Keratinocyte (primary cell): ENCODE measurements at regions not wholly inside any gene's neighbourhood (a gene's known extent, or its start where the extent isn't known, plus 50 kb on each side); places are given as distances from the start of the nearest gene placed in this dataset.

Experiments
- EZH2 ChIP-seq: IDR thresholded peaks from one replicate; pipeline ENCODE4 v1.6.1; 2012; ENCODE audit warnings: inconsistent platforms, mild to moderate bottlenecking, low read length, moderate library complexity
- TF ChIP-seq, protein P1 (sequence below), 3 experiments: IDR thresholded peaks in 1 of 3; conservative IDR thresholded peaks in 1 of 3; optimal IDR thresholded peaks in 1 of 3; 2 replicates in 2 of 3; 3 replicates in 1 of 3; pipeline versions ENCODE3 to v1.5.1; 2011; ENCODE audit warnings: low read length in 3 of 3, mild to moderate bottlenecking in 3 of 3, moderate library complexity in 2 of 3, control low read depth in 1 of 3, inconsistent platforms in 1 of 3; ENCODE audit not compliant: insufficient read depth in 2 of 3; ENCODE audit errors: extremely low read depth in 1 of 3

DNA sequence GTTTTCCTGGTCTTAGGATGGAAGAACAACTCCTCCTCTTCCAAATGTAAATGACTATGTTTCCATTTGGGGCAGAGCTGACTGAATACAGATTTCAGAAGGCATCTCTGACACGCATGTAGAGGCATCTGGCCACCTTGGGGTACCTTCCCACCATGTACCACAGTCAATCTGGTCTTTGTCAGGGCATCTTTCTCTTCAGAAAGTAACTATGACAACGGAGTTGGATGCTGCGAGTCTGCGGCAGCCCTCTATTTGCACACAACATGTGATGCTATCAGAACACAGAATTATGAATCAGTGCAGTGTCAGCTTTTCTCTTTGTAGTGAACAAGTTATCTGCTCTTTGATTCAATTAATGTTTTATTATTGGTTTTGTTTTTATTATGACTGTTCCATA lies 94.7 kb downstream of the TSEN15 start:
- TF ChIP-seq, protein P1, sequence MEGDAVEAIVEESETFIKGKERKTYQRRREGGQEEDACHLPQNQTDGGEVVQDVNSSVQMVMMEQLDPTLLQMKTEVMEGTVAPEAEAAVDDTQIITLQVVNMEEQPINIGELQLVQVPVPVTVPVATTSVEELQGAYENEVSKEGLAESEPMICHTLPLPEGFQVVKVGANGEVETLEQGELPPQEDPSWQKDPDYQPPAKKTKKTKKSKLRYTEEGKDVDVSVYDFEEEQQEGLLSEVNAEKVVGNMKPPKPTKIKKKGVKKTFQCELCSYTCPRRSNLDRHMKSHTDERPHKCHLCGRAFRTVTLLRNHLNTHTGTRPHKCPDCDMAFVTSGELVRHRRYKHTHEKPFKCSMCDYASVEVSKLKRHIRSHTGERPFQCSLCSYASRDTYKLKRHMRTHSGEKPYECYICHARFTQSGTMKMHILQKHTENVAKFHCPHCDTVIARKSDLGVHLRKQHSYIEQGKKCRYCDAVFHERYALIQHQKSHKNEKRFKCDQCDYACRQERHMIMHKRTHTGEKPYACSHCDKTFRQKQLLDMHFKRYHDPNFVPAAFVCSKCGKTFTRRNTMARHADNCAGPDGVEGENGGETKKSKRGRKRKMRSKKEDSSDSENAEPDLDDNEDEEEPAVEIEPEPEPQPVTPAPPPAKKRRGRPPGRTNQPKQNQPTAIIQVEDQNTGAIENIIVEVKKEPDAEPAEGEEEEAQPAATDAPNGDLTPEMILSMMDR (optimal IDR thresholded peaks at IDR 0.05 in 1 of 3, IDR thresholded peaks at IDR 0.05 in 1 of 3, conservative IDR thresholded peaks at IDR 0.05 in 1 of 3; ENCODE audit: extremely low read depth in 1 of 3, insufficient read depth in 2 of 3, low read length in 3 of 3), result no peak
- TF ChIP-seq EZH2, result no peak
